Renal cortical epithelial cell (primary cell): ENCODE measurements at regions not wholly inside any gene's neighbourhood (a gene's known extent, or its start where the extent isn't known, plus 50 kb on each side); places are given as distances from the start of the nearest gene placed in this dataset.
"Not testable (repeated sequence)": the region's sequence is repeated elsewhere in the genome, so short reads cannot be mapped to it uniquely, and the experiment has no call there.

Source experiments
- DNase-seq: peaks from one replicate; pipeline ENCODE4 v3.0.0-alpha.2; 2011; ENCODE audit warnings: low read depth

- peak; percentile 58 for DNase-seq
Measured at GRCh38 chr4:3651267-3651845, 114.8 kb upstream of the ADRA2C start.

- DNase-seq: no peak
Measured at GRCh38 chr4:3649491-3649890, 116.7 kb upstream of the ADRA2C start.

- DNase-seq: no peak
Measured at GRCh38 chr4:3648731-3649130, 116.5 kb upstream of the LRPAP1 start.

- no peak for DNase-seq
Measured at GRCh38 chr4:3648195-3648594, 116.0 kb upstream of the LRPAP1 start.

- DNase-seq: no peak
Measured at GRCh38 chr4:3647421-3647820, 115.2 kb upstream of the LRPAP1 start.

- no peak for DNase-seq
Measured at GRCh38 chr4:3645711-3646679, 113.8 kb upstream of the LRPAP1 start.

- DNase-seq: no peak
Measured at GRCh38 chr4:3644849-3645627, 112.8 kb upstream of the LRPAP1 start.

- DNase-seq: no peak
Measured at GRCh38 chr4:3643518-3644433, 111.6 kb upstream of the LRPAP1 start.

- DNase-seq: no peak
Measured at GRCh38 chr4:3642806-3643517, 110.7 kb upstream of the LRPAP1 start.

- no peak for DNase-seq
Measured at GRCh38 chr4:3642056-3642630, 109.9 kb upstream of the LRPAP1 start.

GRCh38 chr4:3641501-3641900 lies 109.3 kb upstream of the LRPAP1 start:
- no peak for DNase-seq

GRCh38 chr4:3640587-3640962 lies 108.4 kb upstream of the LRPAP1 start:
- DNase-seq: no peak

GRCh38 chr4:3639613-3640586 lies 107.7 kb upstream of the LRPAP1 start:
- DNase-seq: no peak

GRCh38 chr4:3638080-3638795 lies 106.0 kb upstream of the LRPAP1 start:
- no peak for DNase-seq

- no peak for DNase-seq
Measured at GRCh38 chr4:3637326-3638016, 105.2 kb upstream of the LRPAP1 start.

- DNase-seq: no peak
Measured at GRCh38 chr4:3636646-3637320, 104.6 kb upstream of the LRPAP1 start.

- not testable (repeated sequence) for DNase-seq
Measured at GRCh38 chr4:3636020-3636419, 103.8 kb upstream of the LRPAP1 start.
